K562 (cell line): ENCODE measurements at regions not wholly inside any gene's neighbourhood (a gene's known extent, or its start where the extent isn't known, plus 50 kb on each side); places are given as distances from the start of the nearest gene placed in this dataset.

Experiments used
- BMI1 ChIP-seq: fragments of 150-350 bp; IDR thresholded peaks from 2 replicates; pipeline ENCODE4 v1.6.1; 2014; ENCODE audit warnings: low read length
- CEBPB ChIP-seq: fragments of 450-650 bp; IDR thresholded peaks from 2 replicates; pipeline ENCODE4 v1.6.1; 2016; ENCODE audit warnings: missing genetic modification characterization, missing compliant biosample characterization
- CHCHD3 ChIP-seq: fragments of 250-450 bp; sonication (Bioruptor Pico); IDR thresholded peaks from 2 replicates; pipeline ENCODE4 v2.1.2; 2022; ENCODE audit warnings: mild to moderate bottlenecking
- FOXJ2 ChIP-seq: fragments of 200-800 bp; sonication (Bioruptor generic); IDR thresholded peaks from 2 replicates; pipeline ENCODE4 v1.6.1; 2016; ENCODE audit warnings: missing genetic modification characterization, missing compliant biosample characterization
- JUN ChIP-seq, 2 experiments: sonication (generic) in 1 of 2; formaldehyde crosslinking in 1 of 2; IDR thresholded peaks; 2 replicates each; pipeline versions ENCODE4 v1.6.1 to v1.8.0; 2012 to 2022; ENCODE audit warnings: borderline replicate concordance in 2 of 2, mild to moderate bottlenecking in 2 of 2, improper control_type of control experiment in 1 of 2, low read depth in 1 of 2, low read length in 1 of 2, missing genetic modification reagents in 1 of 2
- MYC ChIP-seq, 2 experiments: fragments of 250-450 bp in 1 of 2; sonication (Bioruptor Pico) in 1 of 2; IDR thresholded peaks; 2 replicates each; pipeline versions ENCODE4 v1.5.1 to v1.6.1; 2012 to 2021; ENCODE audit warnings: low read depth in 2 of 2, borderline replicate concordance in 1 of 2, improper control_type of control experiment in 1 of 2, low read length in 1 of 2, mild to moderate bottlenecking in 1 of 2, moderate library complexity in 1 of 2
- RFX5 ChIP-seq: IDR thresholded peaks from 2 replicates; pipeline ENCODE4 v1.6.1; 2011; ENCODE audit warnings: low read depth, mild to moderate bottlenecking, improper control_type of control experiment, low read length
- SMAD1 ChIP-seq: fragments of 150-350 bp; IDR thresholded peaks from 2 replicates; pipeline ENCODE4 v1.6.1; 2014; ENCODE audit warnings: low read length, low read depth; ENCODE audit not compliant: partially characterized antibody
- ZC3H11A ChIP-seq: IDR thresholded peaks from 2 replicates; pipeline ENCODE4 v1.6.1; 2012; ENCODE audit warnings: low read depth, low read length, improper control_type of control experiment
- ZNF280B ChIP-seq: fragments of 250-450 bp; sonication (Bioruptor Pico); IDR thresholded peaks from 2 replicates; pipeline ENCODE4 v1.5.1; 2021; ENCODE audit warnings: mild to moderate bottlenecking
- ZNF311 ChIP-seq: fragments of 250-450 bp; sonication (Bioruptor Pico); IDR thresholded peaks from 2 replicates; pipeline ENCODE4 v1.4.0; 2020; ENCODE audit warnings: mild to moderate bottlenecking, moderate library complexity
- ZNF41 ChIP-seq: fragments of 250-450 bp; sonication (Bioruptor Pico); conservative IDR thresholded peaks from 2 replicates; pipeline ENCODE4 v1.4.0; 2020; ENCODE audit warnings: mild to moderate bottlenecking

DNA sequence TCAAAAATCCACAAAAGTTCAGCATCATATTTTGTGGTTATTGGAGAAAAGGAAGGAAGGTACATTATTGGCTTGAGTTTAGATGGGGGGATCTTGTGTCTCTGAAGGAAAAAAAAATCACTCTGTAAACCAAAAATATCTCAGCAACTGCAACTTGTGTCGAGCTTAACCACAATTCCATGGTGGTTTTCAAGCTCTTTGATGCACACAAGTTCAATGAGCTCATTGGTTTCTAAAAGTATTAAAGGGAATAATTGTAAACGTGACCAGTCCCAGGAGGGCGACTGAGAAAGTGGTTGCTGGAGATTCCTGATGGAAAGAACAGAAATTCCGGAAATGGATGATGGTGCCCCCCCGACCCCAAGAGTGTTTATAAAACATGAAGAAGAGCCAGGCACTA is 173.8 kb downstream of the PSAT1 start:
- TF ChIP-seq ZNF41 (CRISPR knock-in tag) (no peak), RFX5 (no peak), FOXJ2 (no peak), ZC3H11A (no peak), MYC (IDR thresholded peaks at IDR 0.05; ENCODE audit: low read depth, low read length) (no peak), MYC (CRISPR knock-in tag; IDR thresholded peaks at IDR 0.05; ENCODE audit: borderline replicate concordance, low read depth) (no peak), CHCHD3 (CRISPR knock-in tag) (no peak), BMI1 (no peak), ZNF311 (CRISPR knock-in tag) (no peak), CEBPB (no peak), SMAD1 (no peak), ZNF280B (no peak), JUN (IDR thresholded peaks at IDR 0.05; ENCODE audit: borderline replicate concordance, low read depth, low read length) (no peak), JUN (CRISPR knock-in tag; IDR thresholded peaks at IDR 0.05; ENCODE audit: borderline replicate concordance) (no peak)
